ENCODE measurements at regions not wholly inside any gene's neighbourhood (a gene's known extent, or its start where the extent isn't known, plus 50 kb on each side); places are given as distances from the start of the nearest gene placed in this dataset.
A peak's percentile ranks its signal among the peaks of the same experiment; 100 is the strongest.
"Not testable (repeated sequence)": the region's sequence is repeated elsewhere in the genome, so short reads cannot be mapped to it uniquely, and the experiment has no call there.

GRCh38 chr21:35191128-35191527 lies 142.0 kb upstream of the RUNX1 start:
- H3K27ac ChIP-seq (replicated peaks), result no peak overlapping the region
- H3K4me3 ChIP-seq (replicated peaks; ENCODE audit: insufficient read depth, low read length), result no peak overlapping the region
- no peak for DNase-seq (ENCODE audit: low read depth in 1 of 2, low spot score in 1 of 2)
- TF ChIP-seq SPI1 (IDR thresholded peaks at IDR 0.05; ENCODE audit: borderline replicate concordance, low read depth) (no peak), GABPA (IDR thresholded peaks at IDR 0.05; ENCODE audit: low read depth) (no peak), POLR2AphosphoS5 (IDR thresholded peaks at IDR 0.05; ENCODE audit: low read depth) (no peak), REST (IDR thresholded peaks at IDR 0.05; ENCODE audit: insufficient replicate concordance, low read depth) (no peak), CTCF (IDR thresholded peaks at IDR 0.05; ENCODE audit: insufficient read depth, low read length) (no peak)
- H3K27me3 ChIP-seq (ENCODE audit: insufficient read depth, poor library complexity, severe bottlenecking), result no peaks in the 10 kb centered on the region

GRCh38 chr21:35190201-35190701 lies 141.1 kb upstream of the RUNX1 start:
- Histone ChIP-seq H3K4me3 (replicated peaks; ENCODE audit: insufficient read depth, low read length) (no peak overlapping the region), H3K27ac (replicated peaks) (no peak overlapping the region), H3K27me3 (ENCODE audit: insufficient read depth, poor library complexity, severe bottlenecking) (no peaks in the 10 kb centered on the region)
- TF ChIP-seq GABPA (IDR thresholded peaks at IDR 0.05; ENCODE audit: low read depth) (no peak), REST (IDR thresholded peaks at IDR 0.05; ENCODE audit: insufficient replicate concordance, low read depth) (no peak), POLR2AphosphoS5 (IDR thresholded peaks at IDR 0.05; ENCODE audit: low read depth) (no peak), SPI1 (IDR thresholded peaks at IDR 0.05; ENCODE audit: borderline replicate concordance, low read depth) (no peak), CTCF (IDR thresholded peaks at IDR 0.05; ENCODE audit: insufficient read depth, low read length) (no peak)
- DNase-seq (ENCODE audit: low read depth in 1 of 2, low spot score in 1 of 2), result no peak

- no peak for DNase-seq (ENCODE audit: low read depth in 1 of 2, low spot score in 1 of 2)
- TF ChIP-seq SPI1 (IDR thresholded peaks at IDR 0.05; ENCODE audit: borderline replicate concordance, low read depth) (peak; percentile 24; the same call in 1 of the 2 replicates), CTCF (IDR thresholded peaks at IDR 0.05; ENCODE audit: insufficient read depth, low read length) (no peak)
- Histone ChIP-seq H3K27me3 (ENCODE audit: insufficient read depth, poor library complexity, severe bottlenecking) (no peaks in the 10 kb centered on the region), H3K27ac (replicated peaks) (no peak overlapping the region), H3K4me3 (replicated peaks; ENCODE audit: insufficient read depth, low read length) (no peak overlapping the region)
Observed at GRCh38 chr21:35189077-35189863, 140.2 kb upstream of the RUNX1 start.

GRCh38 chr21:35183389-35183788 lies 134.3 kb upstream of the RUNX1 start:
- not testable (repeated sequence) for H3K27me3 ChIP-seq (ENCODE audit: insufficient read depth, poor library complexity, severe bottlenecking); DNase-seq (ENCODE audit: low read depth in 1 of 2, low spot score in 1 of 2); H3K27ac ChIP-seq (replicated peaks); H3K4me3 ChIP-seq (replicated peaks; ENCODE audit: insufficient read depth, low read length)

Measured in HL-60 (cell line).